ENCODE measurements at regions not wholly inside any gene's neighbourhood (a gene's known extent, or its start where the extent isn't known, plus 50 kb on each side); places are given as distances from the start of the nearest gene placed in this dataset.

DNA sequence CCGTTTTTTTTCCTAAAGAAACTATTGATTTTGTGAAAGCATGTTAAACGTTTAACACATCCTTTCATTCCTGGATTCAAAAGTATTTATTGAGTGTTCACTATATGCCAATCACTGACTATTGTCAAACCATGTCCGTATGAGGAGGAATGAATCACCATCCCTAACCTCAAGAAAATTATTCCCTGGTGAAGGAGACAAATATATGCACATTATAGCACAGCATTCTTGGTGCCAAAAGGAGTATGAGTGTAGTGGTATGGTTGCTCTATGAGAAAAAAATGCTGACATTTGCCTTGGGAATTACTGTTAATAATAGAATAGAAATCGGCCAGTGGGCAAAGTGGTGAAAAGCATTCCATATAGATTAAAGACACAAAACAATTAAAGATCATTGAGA is 1390.1 kb downstream of the MRPL39 start (continued):
- TF ChIP-seq CHD7 (IDR thresholded peaks at IDR 0.05; ENCODE audit: insufficient replicate concordance, low read length): no peak
- TF ChIP-seq SAP30 (IDR thresholded peaks at IDR 0.05; ENCODE audit: insufficient read depth, insufficient replicate concordance, low read length): no peak
- TF ChIP-seq, protein P1, sequence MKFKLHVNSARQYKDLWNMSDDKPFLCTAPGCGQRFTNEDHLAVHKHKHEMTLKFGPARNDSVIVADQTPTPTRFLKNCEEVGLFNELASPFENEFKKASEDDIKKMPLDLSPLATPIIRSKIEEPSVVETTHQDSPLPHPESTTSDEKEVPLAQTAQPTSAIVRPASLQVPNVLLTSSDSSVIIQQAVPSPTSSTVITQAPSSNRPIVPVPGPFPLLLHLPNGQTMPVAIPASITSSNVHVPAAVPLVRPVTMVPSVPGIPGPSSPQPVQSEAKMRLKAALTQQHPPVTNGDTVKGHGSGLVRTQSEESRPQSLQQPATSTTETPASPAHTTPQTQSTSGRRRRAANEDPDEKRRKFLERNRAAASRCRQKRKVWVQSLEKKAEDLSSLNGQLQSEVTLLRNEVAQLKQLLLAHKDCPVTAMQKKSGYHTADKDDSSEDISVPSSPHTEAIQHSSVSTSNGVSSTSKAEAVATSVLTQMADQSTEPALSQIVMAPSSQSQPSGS (IDR thresholded peaks at IDR 0.05; ENCODE audit: low read length): no peak
- TF ChIP-seq RNF2 (IDR thresholded peaks at IDR 0.05; ENCODE audit: borderline replicate concordance, low read depth, low read length, missing control alignments, poor library complexity, severe bottlenecking): no peak
- TF ChIP-seq ATF3 (IDR thresholded peaks at IDR 0.05; ENCODE audit: insufficient read depth, low read depth, low read length): no peak
- no peak for TF ChIP-seq BACH1 (IDR thresholded peaks at IDR 0.05; ENCODE audit: low read length)
- TF ChIP-seq CBX5 (IDR thresholded peaks at IDR 0.05; ENCODE audit: low read depth, low read length): no peak
- TF ChIP-seq SIN3A (conservative IDR thresholded peaks at IDR 0.05 in 1 of 2, IDR thresholded peaks at IDR 0.05 in 1 of 2; ENCODE audit: low read depth in 1 of 2, low read length in 2 of 2): no peak
- TF ChIP-seq SRF (IDR thresholded peaks at IDR 0.05; ENCODE audit: low read depth, low read length): no peak
